Type B pancreatic cell (in vitro differentiated cells): ENCODE measurements at regions not wholly inside any gene's neighbourhood (a gene's known extent, or its start where the extent isn't known, plus 50 kb on each side); places are given as distances from the start of the nearest gene placed in this dataset.

Experiments
- DNase-seq: peaks from one replicate; pipeline ENCODE4 v3.0.0; 2021; ENCODE audit warnings: mixed read lengths; ENCODE audit not compliant: unreplicated experiment; ENCODE audit errors: extremely low spot score
- H3K27ac Mint-ChIP-seq: 2 replicates; pipeline ENCODE4 v1.8.0; 2021; ENCODE audit warnings: mild to moderate bottlenecking, mixed read lengths
- H3K27me3 Mint-ChIP-seq: 2 replicates; pipeline ENCODE4 v1.8.0; 2021; ENCODE audit warnings: mixed read lengths
- H3K36me3 Mint-ChIP-seq: 2 replicates; pipeline ENCODE4 v1.8.0; 2021; ENCODE audit warnings: mixed read lengths
- H3K4me1 Mint-ChIP-seq: one replicate; pipeline ENCODE4 v1.8.0; 2021; ENCODE audit warnings: mixed read lengths; ENCODE audit not compliant: unreplicated experiment
- H3K4me3 Mint-ChIP-seq: 2 replicates; pipeline ENCODE4 v1.8.0; 2021; ENCODE audit warnings: mild to moderate bottlenecking, mixed read lengths
- H3K9me3 Mint-ChIP-seq: 2 replicates; pipeline ENCODE4 v1.8.0; 2021; ENCODE audit warnings: mixed read lengths
- TF ChIP-seq, protein P1 (sequence below): fragments of 200-600 bp; sonication (generic); conservative IDR thresholded peaks from 2 replicates; pipeline ENCODE4 v1.5.0; 2021; ENCODE audit warnings: antibody characterized with exemption, mild to moderate bottlenecking

DNA sequence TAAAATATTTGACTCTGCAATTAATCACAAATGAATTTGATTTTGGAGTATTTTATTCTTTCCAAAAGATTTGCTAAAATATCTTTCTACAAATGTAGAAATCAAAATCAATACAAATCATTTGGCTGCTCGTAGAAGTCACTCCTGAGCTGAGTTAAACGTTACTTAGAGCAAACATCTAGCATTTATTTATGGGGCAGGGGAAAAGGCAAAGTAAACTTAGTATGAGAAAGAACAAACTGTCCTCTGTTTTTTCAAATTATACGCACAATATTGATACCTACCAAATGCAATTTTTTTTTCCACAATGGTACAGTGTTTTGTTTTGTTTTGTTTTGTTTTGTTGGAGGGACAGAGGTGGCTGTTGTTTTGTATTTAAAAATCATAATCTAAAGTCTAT is 233.8 kb downstream of the TTLL7 start:
- no peak overlapping the region for H3K27ac Mint-ChIP-seq
- H3K36me3 Mint-ChIP-seq = no peaks in the 10 kb centered on the region
- H3K4me1 Mint-ChIP-seq = peaks cover 36% of the 10 kb centered on the region
- no peak overlapping the region for H3K4me3 Mint-ChIP-seq
- no peak for DNase-seq
- TF ChIP-seq, protein P1, sequence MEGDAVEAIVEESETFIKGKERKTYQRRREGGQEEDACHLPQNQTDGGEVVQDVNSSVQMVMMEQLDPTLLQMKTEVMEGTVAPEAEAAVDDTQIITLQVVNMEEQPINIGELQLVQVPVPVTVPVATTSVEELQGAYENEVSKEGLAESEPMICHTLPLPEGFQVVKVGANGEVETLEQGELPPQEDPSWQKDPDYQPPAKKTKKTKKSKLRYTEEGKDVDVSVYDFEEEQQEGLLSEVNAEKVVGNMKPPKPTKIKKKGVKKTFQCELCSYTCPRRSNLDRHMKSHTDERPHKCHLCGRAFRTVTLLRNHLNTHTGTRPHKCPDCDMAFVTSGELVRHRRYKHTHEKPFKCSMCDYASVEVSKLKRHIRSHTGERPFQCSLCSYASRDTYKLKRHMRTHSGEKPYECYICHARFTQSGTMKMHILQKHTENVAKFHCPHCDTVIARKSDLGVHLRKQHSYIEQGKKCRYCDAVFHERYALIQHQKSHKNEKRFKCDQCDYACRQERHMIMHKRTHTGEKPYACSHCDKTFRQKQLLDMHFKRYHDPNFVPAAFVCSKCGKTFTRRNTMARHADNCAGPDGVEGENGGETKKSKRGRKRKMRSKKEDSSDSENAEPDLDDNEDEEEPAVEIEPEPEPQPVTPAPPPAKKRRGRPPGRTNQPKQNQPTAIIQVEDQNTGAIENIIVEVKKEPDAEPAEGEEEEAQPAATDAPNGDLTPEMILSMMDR = no peak
- no peaks in the 10 kb centered on the region for H3K9me3 Mint-ChIP-seq
- peaks cover 3% of the 10 kb centered on the region for H3K27me3 Mint-ChIP-seq

DNA sequence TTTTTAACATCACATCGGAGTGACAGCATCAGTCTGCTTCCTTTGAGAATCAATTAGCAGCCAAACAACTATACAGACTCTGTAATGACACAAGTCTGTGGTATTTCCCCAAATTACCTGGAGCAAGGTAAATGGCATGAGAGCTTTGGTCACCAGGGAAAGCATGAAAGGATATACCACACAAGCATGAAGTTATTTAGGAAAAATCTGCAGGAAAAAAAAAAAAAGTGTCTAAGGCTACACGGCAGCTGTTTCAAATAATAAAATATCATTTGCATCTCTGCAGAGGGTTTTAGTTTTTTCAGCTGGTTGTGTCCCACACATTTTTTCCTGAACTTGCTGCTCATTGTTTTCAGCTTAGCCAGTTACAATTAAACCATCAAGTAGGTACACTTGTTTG is 234.7 kb downstream of the TTLL7 start:
- H3K4me1 Mint-ChIP-seq = peaks cover 31% of the 10 kb centered on the region
- peaks cover 7% of the 10 kb centered on the region for H3K27me3 Mint-ChIP-seq
- TF ChIP-seq, protein P1 = no peak
- no peaks in the 10 kb centered on the region for H3K9me3 Mint-ChIP-seq
- no peaks in the 10 kb centered on the region for H3K36me3 Mint-ChIP-seq
- no peak overlapping the region for H3K4me3 Mint-ChIP-seq
- H3K27ac Mint-ChIP-seq = peak overlapping the region; percentile 55
- no peak for DNase-seq

DNA sequence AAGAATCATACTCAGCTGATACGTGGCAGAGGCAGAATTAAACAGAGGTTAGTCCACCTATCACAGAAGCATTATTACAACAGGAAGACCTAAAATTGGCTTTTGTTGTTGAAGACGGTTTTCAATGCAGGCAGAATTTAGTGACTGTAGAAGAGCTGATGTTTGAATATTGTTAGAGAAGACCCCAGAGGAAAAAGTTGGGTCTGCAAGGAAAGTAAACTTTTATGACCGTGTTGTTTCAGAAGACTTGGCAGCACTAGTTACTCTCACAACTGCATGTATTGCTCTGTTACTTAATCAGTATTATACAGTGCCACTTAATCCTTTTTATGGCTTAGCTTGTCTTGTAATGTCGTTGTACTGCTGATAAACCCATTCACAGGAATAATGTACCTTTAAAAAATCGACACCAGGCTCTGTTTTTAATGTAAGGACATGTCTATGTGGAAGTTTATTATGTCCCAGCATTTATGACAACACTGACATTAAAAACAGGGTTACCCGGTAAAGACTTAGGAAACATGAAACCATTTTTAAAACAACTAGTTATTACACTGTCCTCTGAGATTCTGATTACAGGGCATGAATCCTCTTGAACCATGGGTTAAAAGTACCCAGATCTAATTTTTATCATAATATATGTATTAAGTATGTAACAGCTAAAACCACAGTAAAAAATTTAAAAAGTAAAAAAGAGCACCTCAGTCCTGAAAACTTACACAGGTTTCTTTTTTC is 235.4 kb downstream of the TTLL7 start:
- peaks cover 30% of the 10 kb centered on the region for H3K4me1 Mint-ChIP-seq

DNA sequence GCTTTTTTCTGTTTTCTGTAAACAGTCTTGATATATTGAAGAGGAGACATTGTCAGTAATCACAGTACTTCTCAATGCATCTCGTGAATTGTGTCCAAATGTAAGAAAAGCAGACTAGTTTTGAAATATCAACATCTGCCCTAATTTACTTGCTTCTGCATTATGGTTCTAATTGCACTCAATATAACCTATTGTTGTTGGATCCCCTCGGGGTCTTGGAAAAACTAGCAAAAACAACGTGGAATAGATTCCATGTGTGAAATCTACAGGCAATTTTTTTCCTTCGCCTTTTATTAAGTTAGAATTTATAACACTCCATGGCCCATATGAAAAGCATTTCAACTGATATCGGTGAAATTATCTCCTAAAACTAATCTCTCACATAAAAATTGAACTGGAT is 236.5 kb downstream of the TTLL7 start:
- TF ChIP-seq, protein P1 = no peak
- H3K36me3 Mint-ChIP-seq = no peaks in the 10 kb centered on the region
- H3K4me3 Mint-ChIP-seq = no peak overlapping the region
- peaks cover 30% of the 10 kb centered on the region for H3K4me1 Mint-ChIP-seq
- peaks cover 5% of the 10 kb centered on the region for H3K27me3 Mint-ChIP-seq
- H3K27ac Mint-ChIP-seq = no peak overlapping the region
- no peak for DNase-seq
- H3K9me3 Mint-ChIP-seq = no peaks in the 10 kb centered on the region

More for the DNA sequence above, 235.4 kb downstream of the TTLL7 start:
- H3K27me3 Mint-ChIP-seq = peaks cover 7% of the 10 kb centered on the region
- no peak overlapping the region for H3K27ac Mint-ChIP-seq
- no peak overlapping the region for H3K4me3 Mint-ChIP-seq
- no peak for DNase-seq
- no peaks in the 10 kb centered on the region for H3K9me3 Mint-ChIP-seq
- TF ChIP-seq, protein P1 = no peak
- no peaks in the 10 kb centered on the region for H3K36me3 Mint-ChIP-seq

DNA sequence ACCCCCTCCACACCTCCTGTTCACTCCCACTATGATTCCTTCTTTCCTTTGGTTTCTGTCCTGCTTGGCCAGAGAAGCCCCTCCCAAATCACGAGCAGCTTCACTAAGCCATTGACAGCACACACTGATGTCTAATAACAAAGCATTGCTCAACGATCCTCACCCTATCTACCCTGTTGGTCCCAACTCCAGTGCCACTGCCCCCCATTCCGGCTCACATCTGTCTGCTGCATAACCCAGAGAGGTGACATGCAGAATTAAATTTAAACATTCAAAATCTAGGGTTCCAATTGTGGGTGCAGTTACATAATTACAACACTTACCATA is 236.9 kb downstream of the TTLL7 start:
- no peak for DNase-seq
- Mint-ChIP-seq H3K27ac (no peak overlapping the region), H3K36me3 (no peaks in the 10 kb centered on the region), H3K4me3 (no peak overlapping the region), H3K9me3 (no peaks in the 10 kb centered on the region), H3K27me3 (peaks cover 7% of the 10 kb centered on the region), H3K4me1 (peaks cover 30% of the 10 kb centered on the region)
- TF ChIP-seq, protein P1 = no peak
